ENCODE measurements at regions not wholly inside any gene's neighbourhood (a gene's known extent, or its start where the extent isn't known, plus 50 kb on each side); places are given as distances from the start of the nearest gene placed in this dataset.

GRCh38 chr21:26412885-26413284, 160.2 kb downstream of the CYYR1 start:
- no peak for DNase-seq

- no peak for DNase-seq
These were observed 163.4 kb downstream of the CYYR1 start for GRCh38 chr21:26409735-26410134.

GRCh38 chr21:26408511-26408910, 164.6 kb downstream of the CYYR1 start:
- no peak for DNase-seq

- DNase-seq, result no peak
These were observed 166.6 kb downstream of the CYYR1 start for GRCh38 chr21:26406526-26406925.

GRCh38 chr21:26405735-26406361, 167.2 kb downstream of the CYYR1 start:
- peak; percentile 87 for DNase-seq

- peak; percentile 80 for DNase-seq
These were observed 168.0 kb downstream of the CYYR1 start for GRCh38 chr21:26405071-26405470.

- DNase-seq, result no peak
These were observed 168.8 kb downstream of the CYYR1 start for GRCh38 chr21:26404288-26404687.

GRCh38 chr21:26403321-26403720, 169.8 kb downstream of the CYYR1 start:
- DNase-seq, result no peak

- no peak for DNase-seq
These were observed 175.5 kb downstream of the CYYR1 start for GRCh38 chr21:26397545-26397944.

- DNase-seq, result no peak
These were observed 178.7 kb downstream of the CYYR1 start for GRCh38 chr21:26394341-26394740.

- no peak for DNase-seq
These were observed 181.9 kb downstream of the CYYR1 start for GRCh38 chr21:26391166-26391565.

GRCh38 chr21:26389971-26390641, 183.0 kb downstream of the CYYR1 start:
- peak; percentile 82 for DNase-seq

GRCh38 chr21:26388731-26389231, 184.3 kb downstream of the CYYR1 start:
- DNase-seq, result peak; percentile 74

- no peak for DNase-seq
These were observed 187.4 kb downstream of the CYYR1 start for GRCh38 chr21:26385721-26386120.

- DNase-seq, result no peak
These were observed 193.5 kb downstream of the CYYR1 start for GRCh38 chr21:26379561-26379960.

GRCh38 chr21:26377111-26377694, 195.9 kb downstream of the CYYR1 start:
- DNase-seq, result no peak

- DNase-seq, result no peak
These were observed 198.3 kb downstream of the CYYR1 start for GRCh38 chr21:26374817-26375216.

GRCh38 chr21:26368591-26369320, 198.2 kb upstream of the APP start:
- DNase-seq, result no peak

GRCh38 chr21:26366781-26367180, 196.2 kb upstream of the APP start:
- DNase-seq, result no peak

GRCh38 chr21:26365849-26366248, 195.3 kb upstream of the APP start:
- DNase-seq, result no peak

- DNase-seq, result no peak
These were observed 181.1 kb upstream of the APP start for GRCh38 chr21:26351661-26352060.

GRCh38 chr21:26332867-26333266, 162.3 kb upstream of the APP start:
- DNase-seq, result no peak

GRCh38 chr21:26331205-26331980, 160.8 kb upstream of the APP start:
- no peak for DNase-seq

All from islet precursor cell (in vitro differentiated cells).